ENCODE measurements at regions not wholly inside any gene's neighbourhood (a gene's known extent, or its start where the extent isn't known, plus 50 kb on each side); places are given as distances from the start of the nearest gene placed in this dataset.
"Not testable (repeated sequence)": the region's sequence is repeated elsewhere in the genome, so short reads cannot be mapped to it uniquely, and the experiment has no call there.

DNA sequence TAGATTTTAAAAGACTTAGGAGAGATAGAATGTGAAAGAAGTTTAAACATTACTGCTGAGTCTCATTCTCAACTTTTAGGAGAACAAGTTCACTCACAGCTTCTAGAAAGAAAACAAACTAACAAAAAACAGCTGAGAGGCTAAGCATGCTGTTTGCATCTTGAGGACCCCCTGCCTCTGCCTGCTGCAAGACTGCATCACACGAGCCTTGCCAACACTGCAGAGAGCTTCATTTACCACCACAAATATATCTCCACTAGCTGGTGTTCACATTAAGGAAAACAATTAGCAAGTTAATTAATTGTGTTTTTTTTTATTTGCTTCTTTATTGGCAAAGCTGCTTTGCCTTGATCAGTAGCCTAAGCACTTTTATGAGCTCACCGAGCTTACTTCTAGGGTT lies 336.6 kb upstream of the KIAA1217 start:
- no peak for DNase-seq (ENCODE audit: low read depth, low spot score)
- in situ Hi-C loops (cut with HindIII; ENCODE audit: low pct_unique_long_range_greater_than_20kb, low sequenced_read_pairs): no loop called here

DNA sequence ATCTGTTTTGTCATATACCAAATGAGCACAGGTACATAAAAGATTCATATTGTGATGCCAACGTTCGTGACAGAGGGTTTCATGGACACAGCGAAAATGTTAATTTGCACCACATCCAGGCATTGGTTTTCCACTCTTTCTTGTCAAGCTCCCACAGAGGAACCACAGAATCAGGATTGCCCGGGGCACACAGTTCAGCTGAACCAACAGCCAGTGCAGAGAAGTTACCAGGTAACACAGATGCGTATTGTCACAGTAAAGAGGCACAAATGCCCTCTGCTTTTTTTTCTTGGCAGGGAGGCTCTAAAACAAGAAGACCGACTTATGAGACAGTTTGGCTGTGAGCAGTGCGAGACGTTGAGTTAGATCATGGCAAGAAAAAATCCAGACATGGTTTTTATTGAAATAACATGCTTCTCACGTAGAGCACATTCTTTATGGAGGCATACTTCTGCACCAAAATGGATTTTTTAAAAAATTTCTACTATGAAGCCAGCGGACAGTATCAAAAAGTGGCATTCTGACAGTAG lies 331.1 kb upstream of the KIAA1217 start:
- in situ Hi-C loops (cut with HindIII; ENCODE audit: low pct_unique_long_range_greater_than_20kb, low sequenced_read_pairs): no loop called here
- no peak for DNase-seq (ENCODE audit: low read depth, low spot score)

DNA sequence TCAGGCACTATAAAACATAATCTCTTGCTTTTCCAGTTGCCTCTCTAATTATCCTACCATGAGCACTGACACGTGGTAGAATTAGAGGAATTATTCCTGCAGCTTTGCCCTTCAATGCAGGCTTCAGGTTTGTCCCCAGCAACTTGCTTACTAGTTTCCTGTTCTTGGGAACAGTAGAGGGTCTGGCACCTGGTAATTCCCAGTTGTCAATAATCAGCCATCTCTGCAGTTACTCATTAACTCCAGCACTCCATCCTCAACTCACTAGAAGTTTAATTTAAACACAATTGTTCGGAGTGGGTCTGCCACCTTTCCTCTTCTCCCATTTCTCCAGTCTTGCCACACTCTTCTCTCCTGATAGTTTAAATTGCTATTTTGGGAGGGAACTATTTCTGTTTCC lies 324.3 kb upstream of the KIAA1217 start:
- in situ Hi-C loops (cut with HindIII; ENCODE audit: low pct_unique_long_range_greater_than_20kb, low sequenced_read_pairs): no loop called here
- no peak for DNase-seq (ENCODE audit: low read depth, low spot score)

DNA sequence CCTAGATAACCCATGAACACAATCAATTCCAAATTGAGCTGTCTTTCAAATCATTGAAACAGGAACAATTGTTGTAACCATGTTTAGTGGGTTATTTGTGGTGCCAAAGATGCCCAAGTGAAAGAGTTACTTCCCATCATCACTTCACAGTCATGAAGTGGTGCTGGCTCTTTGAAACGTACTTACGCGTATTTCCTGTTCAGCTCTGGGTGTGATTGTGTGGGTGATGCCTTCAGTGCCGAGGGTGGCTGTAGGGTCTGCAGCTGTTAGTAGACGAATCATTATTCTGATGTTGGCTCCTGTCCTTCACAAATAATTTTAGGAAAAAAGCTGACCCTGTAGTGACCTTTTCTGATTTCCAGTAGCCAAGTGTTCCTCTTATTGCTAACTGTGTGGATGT lies 323.1 kb upstream of the KIAA1217 start:
- no peak for DNase-seq (ENCODE audit: low read depth, low spot score)

DNA sequence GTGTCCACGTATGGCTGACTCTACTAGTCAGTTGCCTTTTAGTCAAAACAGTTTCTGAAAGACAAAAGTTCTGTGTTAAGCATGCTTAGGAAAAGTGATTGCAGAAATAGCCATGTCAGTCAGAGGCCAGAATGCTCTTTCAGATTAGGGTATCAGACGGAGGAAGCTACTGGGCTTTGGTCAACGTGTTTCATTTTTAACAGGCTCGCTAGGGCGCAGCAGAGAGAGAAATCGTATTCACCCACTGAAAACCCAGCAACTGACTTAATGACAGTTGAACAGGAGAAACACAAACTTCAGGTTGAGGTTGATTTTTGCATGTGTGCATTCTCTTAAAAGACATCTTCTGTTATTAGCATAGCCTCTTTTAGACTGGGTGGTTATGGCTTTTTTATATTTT lies 322.6 kb upstream of the KIAA1217 start:
- in situ Hi-C loops (cut with HindIII; ENCODE audit: low pct_unique_long_range_greater_than_20kb, low sequenced_read_pairs): no loop called here
- peak; percentile 36 for DNase-seq (ENCODE audit: low read depth, low spot score)

More for the DNA sequence above, 323.1 kb upstream of the KIAA1217 start:
- in situ Hi-C loops (cut with HindIII; ENCODE audit: low pct_unique_long_range_greater_than_20kb, low sequenced_read_pairs): no loop called here

DNA sequence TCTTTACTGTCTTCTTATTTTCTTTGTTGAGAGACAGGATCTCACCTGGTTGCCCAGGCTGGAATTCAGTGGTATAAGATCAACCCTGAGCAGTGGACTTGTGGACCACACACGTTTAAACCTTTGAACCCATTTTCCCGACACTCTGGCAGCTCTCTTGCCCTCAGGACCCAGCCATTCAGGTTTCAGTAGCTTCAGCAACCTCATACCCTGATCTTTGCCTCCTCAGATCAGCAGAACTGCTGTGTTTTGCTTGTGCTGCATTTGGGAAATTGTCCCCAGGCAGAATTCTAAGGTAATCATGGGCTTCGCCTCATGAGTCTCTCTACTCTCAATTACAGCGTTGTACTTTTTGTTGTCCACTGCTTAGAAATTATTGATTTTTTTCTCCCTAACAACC lies 317.6 kb upstream of the KIAA1217 start:
- in situ Hi-C loops (cut with HindIII; ENCODE audit: low pct_unique_long_range_greater_than_20kb, low sequenced_read_pairs): no loop called here
- DNase-seq (ENCODE audit: low read depth, low spot score): no peak

DNA sequence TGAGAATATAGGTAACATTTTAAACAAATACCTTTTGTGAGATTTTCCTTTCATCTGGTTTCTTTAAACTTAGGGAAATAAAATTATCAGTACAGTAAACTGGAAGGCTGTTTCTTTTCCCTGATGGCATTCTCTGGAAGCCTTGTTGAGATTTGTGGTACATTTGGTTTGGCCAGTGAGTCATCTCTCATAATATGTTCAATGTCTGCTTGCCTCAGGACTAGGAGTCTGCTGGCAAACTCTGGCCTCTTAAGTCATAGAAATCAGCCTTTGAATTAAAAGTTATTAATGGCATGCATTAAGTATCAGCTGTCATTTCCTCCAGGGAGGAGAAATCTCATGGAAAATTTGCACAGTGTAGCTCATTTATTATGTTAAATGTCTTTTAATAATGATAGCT lies 316.6 kb upstream of the KIAA1217 start:
- in situ Hi-C loops (cut with HindIII; ENCODE audit: low pct_unique_long_range_greater_than_20kb, low sequenced_read_pairs): no loop called here
- peak; percentile 1 for DNase-seq (ENCODE audit: low read depth, low spot score)

DNA sequence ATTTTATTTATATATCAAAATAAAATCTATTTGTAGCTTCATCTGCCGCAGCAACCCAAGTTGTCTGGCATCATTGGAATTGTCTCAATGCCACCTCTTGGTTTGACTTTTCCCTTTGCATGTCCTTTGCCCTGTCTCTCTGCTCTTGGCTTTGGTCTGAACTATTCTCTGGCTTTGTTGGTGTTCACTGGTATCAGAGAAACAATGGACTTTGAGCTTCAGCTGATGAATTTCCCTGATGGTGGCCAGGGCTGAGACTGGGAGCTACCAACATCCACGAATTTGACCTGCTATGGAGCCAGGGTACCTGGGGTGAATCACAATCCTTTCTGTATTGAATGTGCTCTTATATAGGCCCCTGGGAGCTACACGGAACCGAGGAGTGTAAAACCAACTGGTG lies 311.7 kb upstream of the KIAA1217 start:
- DNase-seq (ENCODE audit: low read depth, low spot score): no peak
- in situ Hi-C loops (cut with HindIII; ENCODE audit: low pct_unique_long_range_greater_than_20kb, low sequenced_read_pairs): no loop called here

DNA sequence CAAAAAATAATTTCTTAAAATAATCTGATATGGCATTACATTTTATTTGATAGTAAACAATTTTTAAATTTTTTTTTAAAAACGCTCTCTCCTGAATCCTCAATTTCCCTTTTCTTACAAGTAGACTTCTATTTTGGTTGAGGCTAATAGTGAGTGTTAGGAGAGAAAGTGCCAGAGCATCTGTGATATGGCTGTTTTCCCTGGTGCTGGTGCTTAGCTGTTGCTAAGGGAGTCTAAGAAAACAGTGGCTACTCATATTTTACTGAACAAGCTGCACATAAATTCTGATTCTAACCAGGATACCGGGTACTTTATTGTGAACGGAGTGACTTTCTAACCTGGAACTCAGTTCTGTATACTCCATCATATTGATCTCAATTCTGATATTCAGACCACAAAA lies 311.1 kb upstream of the KIAA1217 start:
- DNase-seq (ENCODE audit: low read depth, low spot score): no peak
- in situ Hi-C loops (cut with HindIII; ENCODE audit: low pct_unique_long_range_greater_than_20kb, low sequenced_read_pairs): no loop called here

DNA sequence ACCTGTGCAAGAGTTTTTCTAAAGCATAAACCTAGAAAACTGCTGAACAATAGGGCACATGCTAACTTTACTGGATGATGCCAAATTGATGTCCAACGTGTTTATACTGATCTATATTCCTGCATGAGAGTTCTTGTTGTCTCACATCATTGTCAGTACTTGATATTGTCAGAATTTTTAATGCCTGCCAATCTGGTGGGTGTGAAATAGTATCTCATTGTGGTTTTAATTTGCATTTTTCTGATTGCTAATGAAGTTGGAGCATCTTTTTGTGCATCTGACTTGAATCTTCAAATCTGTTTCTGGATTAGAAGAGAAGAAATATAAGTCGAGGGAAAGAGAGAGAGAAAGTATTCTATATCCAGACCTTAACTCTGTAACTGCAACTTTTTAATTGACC lies 309.8 kb upstream of the KIAA1217 start:
- DNase-seq (ENCODE audit: low read depth, low spot score): no peak
- in situ Hi-C loops (cut with HindIII; ENCODE audit: low pct_unique_long_range_greater_than_20kb, low sequenced_read_pairs): no loop called here

DNA sequence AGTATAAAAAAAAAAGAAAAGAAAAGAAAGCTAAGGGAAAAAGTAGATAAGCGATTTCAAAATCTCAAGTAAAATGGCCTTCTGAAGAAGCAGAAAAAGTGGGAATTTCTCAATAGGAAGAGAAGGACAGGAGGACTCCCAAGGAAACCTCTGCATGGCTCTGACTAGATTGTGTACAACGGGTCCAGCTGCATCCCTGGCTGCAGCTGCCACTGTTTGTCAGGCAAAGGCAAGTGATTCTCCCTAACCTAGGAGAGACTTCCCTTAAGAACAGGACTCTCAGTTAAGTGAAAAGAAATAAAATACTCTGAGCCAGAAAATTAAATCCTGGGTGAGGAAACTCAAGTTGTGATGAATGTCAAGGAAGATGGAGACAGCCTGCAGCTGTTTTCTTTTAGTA lies 298.6 kb upstream of the KIAA1217 start:
- in situ Hi-C loops (cut with HindIII; ENCODE audit: low pct_unique_long_range_greater_than_20kb, low sequenced_read_pairs): no loop called here
- no peak for DNase-seq (ENCODE audit: low read depth, low spot score)

DNA sequence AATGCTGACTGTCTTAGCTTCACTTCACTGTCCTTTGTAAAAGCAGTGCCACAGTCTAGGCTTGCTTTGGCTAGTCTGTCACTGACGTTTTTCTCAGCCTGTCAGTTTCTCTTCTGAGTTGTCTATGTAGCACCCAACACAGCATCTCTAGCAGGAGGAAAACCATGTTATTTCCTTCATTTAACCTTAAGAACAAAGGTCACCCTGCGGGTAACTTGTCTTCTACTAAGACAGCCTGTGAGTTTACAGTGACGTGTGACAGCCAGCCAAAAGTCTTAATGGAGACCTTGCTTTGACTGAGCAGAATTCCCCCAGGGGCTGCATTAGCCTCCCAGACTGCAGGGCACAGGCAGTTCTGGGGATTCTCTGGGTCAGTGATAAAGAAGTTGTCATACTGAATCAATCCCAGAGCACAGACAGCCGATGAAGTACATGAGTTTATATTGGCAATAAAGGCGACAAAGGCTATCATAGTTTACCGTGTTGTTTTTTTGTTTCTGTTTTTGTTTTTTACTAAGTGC lies 296.0 kb upstream of the KIAA1217 start:
- in situ Hi-C loops (cut with HindIII; ENCODE audit: low pct_unique_long_range_greater_than_20kb, low sequenced_read_pairs): no loop called here
- DNase-seq (ENCODE audit: low read depth, low spot score): no peak

DNA sequence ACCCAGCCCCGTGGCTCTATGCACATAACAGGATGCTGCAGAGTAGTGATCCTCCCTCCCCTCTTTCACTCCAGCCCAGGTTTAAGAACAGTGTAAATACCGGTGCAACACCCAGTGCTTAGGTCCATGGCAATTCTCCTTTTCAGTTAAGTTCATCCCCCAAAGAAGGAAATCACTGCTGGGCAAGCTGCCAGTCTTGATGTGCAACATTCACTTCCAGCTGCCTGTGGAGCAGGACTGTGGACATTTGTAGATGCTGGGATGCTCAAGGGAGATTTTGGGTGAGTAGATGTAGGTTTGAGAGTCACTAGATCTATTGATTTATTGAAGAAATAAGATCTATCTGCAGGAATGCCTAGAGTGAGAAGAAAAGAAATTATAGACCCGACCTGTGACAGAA lies 294.3 kb upstream of the KIAA1217 start:
- DNase-seq (ENCODE audit: low read depth, low spot score): no peak
- in situ Hi-C loops (cut with HindIII; ENCODE audit: low pct_unique_long_range_greater_than_20kb, low sequenced_read_pairs): no loop called here

DNA sequence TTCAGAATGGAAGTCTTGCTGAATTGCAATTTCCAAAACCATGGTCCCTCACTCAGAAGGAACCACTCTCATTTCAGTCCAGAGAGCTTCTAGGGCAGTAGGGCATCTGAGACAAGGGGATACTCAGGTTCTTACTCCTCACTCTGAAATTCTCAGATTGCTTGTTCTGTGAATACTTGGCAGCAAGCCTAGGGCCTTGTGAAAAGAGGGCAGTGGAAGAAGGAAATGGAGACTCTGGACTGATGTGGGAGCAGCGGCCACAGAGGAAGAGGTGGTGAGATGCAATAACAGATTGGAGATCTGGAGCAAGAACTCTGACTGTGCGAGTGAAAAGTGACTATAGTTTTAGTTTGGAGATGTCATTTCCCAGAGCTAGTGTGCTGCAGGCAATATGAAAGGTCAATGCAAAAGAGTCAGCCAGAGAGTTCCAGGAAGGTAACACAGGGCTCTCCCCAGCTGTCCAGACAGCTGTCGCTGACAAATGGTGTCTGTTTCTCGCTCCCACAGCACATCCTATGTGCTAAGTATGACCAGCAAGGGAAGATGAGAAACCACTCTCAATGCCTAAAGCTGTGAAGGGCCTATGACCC lies 291.6 kb upstream of the KIAA1217 start:
- in situ Hi-C loops (cut with HindIII; ENCODE audit: low pct_unique_long_range_greater_than_20kb, low sequenced_read_pairs): no loop called here
- no peak for DNase-seq (ENCODE audit: low read depth, low spot score)

DNA sequence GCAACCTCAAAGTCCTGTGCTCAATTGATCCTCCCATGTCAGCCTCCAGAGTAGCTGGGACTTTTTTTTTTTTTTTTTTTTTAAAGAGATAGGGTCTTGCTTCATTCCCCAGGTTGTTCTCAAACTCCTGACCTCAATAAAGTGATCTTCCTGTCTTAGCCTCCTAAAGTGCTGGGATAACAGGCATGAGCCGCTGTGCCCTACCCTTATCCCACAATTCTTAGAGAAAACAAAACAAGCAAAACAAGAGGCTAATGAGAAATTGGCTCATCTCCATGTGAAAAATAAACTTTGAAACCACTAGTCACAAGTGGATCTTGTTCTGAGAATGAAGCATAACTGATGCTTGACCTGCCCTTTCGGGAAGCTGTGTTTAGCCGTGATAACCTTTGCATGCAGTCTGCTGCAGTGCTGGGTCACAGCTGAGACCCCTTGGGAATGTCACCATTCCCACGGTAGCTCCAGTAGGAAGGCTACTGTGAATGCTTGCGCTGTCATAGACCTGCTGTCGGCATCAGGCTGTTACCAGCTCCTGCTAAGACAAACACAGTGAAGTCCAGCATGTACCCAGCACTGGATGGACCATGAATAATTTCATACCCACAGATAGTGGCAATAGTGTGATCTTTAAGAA lies 290.7 kb upstream of the KIAA1217 start:
- no peak for DNase-seq (ENCODE audit: low read depth, low spot score)
- in situ Hi-C loops (cut with HindIII; ENCODE audit: low pct_unique_long_range_greater_than_20kb, low sequenced_read_pairs): no loop called here

DNA sequence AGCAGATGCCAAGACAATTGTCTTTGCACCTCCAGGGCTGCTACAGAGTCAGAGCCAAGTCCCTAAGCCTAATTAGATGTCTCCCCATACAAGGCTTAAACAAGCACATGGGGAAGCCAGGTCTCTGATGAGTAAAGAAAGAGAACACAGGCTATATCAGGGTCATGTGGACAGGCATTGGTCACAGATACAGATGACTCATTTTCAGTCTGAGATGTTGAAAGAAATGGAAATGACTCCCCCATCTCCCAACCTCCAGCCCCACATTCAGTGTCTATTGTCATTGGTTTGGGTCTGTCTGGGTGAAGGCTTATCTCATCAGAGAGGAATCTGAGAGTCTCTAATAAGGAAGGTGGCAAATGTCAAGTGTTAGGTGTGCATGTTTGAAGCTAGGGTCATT lies 290.1 kb upstream of the KIAA1217 start:
- DNase-seq (ENCODE audit: low read depth, low spot score): no peak
- in situ Hi-C loops (cut with HindIII; ENCODE audit: low pct_unique_long_range_greater_than_20kb, low sequenced_read_pairs): no loop called here

DNA sequence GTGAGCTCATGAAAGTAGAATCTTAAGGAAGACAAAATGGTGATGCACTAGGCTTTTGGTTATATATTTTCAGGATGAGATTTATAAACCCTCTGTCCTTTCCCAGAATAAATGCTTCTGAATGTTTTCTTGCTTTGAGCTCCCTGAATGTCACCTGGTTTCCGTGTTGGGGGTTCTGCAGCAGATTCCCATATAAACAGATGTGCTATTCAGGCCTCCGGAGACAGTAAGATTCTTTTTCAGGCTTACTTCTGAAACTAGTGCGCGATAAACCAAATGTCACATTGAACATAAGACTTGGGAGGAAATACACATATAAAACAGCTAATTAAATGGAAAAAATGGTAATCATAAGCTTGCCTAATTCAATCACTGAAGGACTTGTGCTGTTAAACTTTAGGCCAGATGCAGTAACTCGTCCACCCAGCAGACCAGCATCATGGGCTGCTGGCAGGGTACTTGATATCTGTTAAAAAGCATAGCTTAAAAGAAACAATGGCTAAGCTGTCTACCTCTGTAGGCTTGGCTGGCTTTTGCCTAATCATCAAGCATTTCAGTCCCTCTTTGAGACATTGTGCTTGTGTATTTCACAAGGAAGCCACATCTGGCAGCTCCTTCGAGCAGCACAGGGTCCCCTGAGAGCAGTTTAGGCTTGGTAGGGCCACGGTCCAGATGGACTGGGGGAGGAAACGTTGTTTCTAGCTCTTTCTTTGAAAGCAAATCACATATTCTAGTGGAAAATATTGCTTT lies 281.2 kb upstream of the KIAA1217 start:
- in situ Hi-C loops (cut with HindIII; ENCODE audit: low pct_unique_long_range_greater_than_20kb, low sequenced_read_pairs): no loop called here
- DNase-seq (ENCODE audit: low read depth, low spot score): no peak

DNA sequence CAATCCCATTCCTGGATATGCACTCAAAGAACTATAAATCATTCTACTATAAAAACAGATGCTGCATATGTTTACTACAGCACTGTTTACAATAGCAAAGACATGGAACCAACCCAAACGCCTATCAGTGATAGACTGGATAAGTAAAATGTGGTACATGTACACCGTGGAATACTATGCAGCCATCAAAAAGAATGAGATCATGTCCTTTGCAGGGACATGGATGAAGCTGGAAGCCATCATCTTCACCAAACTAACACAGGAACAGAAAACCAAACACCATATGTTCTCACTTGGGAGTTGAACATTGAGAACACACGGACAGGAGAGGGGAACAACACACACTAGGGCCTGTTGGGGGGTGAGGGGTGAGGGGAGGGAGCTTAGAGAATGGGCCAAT lies 274.9 kb upstream of the KIAA1217 start:
- in situ Hi-C loops (cut with HindIII; ENCODE audit: low pct_unique_long_range_greater_than_20kb, low sequenced_read_pairs); DNase-seq (ENCODE audit: low read depth, low spot score): not testable (repeated sequence)

DNA sequence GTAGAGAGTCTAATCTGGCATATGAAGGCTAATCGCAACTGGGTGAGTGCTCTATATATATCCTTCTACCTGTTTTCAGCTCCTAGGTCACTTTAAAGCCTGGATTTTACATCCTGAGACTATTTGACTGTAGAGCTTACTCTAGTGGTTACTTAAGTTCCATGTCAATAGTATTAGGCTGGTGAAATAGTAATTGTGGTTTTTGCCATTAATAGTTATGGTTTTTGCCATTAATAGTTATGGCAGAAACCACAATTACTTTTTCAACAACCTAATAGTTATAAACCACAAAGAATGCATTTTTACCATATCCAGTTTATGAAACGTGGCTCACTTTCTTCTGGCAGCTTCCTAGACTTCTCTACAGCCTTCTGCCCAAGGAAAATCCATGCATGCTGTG lies 263.1 kb upstream of the KIAA1217 start:
- no peak for DNase-seq (ENCODE audit: low read depth, low spot score)
- in situ Hi-C loops (cut with HindIII; ENCODE audit: low pct_unique_long_range_greater_than_20kb, low sequenced_read_pairs): no loop called here
